ENCODE measurements at regions not wholly inside any gene's neighbourhood (a gene's known extent, or its start where the extent isn't known, plus 50 kb on each side); places are given as distances from the start of the nearest gene placed in this dataset.

DNA sequence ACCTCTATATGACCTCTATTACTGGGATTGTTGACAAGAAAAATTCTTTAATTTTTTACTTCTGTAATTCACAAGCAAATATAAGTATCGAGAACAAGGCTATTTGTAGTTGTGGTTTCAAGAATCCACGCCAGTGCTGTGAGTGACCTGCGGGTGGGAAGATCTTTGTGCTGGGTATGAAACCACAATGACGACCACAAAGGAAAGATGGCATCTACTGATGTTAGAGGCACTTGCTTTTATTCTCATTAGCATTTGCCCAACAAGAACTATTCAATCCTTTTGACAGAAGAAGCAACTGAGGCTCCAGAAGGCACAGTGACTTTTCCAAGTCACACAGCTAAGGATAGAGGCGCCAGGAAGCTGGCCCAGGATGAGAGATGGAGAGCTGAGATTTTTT, 1054.9 kb downstream of the TBC1D22A start:
- H3K4me3 ChIP-seq (replicated peaks in 1 of 3; ENCODE audit: insufficient read depth in 1 of 3, low read depth in 2 of 3, low read length in 3 of 3): no peak overlapping the region
- H3K27me3 ChIP-seq (ENCODE audit: control insufficient read depth in 1 of 2, insufficient read depth in 2 of 2, low read length in 2 of 2): peaks cover 2 to 19% of the 10 kb centered on the region in 2 experiments; a peak in 2 of 5 replicates
- H3K27ac ChIP-seq (ENCODE audit: extremely low read length, insufficient read depth, low read length): no peak overlapping the region
- WGBS (ENCODE audit: low lambda C conversion rate): 26% methylated on average over 4 of the region's 5 CpGs
- no peaks in the 10 kb centered on the region for H3K79me2 ChIP-seq (ENCODE audit: insufficient read depth, low read length)
- DNase-seq (ENCODE audit: low spot score): no peak
- intact Hi-C loops (cut with micrococcal nuclease; ENCODE audit: unreplicated experiment) (no loop called here), in situ Hi-C loops (cut with HindIII; ENCODE audit: extremely low pct_ligation_motif_present, low pct_unique_long_range_greater_than_20kb) (no loop called here)
- peaks cover 9% of the 10 kb centered on the region; the same call in 1 of the 2 replicates for H3K9me3 ChIP-seq (ENCODE audit: low read length)
- TF ChIP-seq SALL1 (CRISPR knock-in tag; IDR thresholded peaks at IDR 0.05) (no peak), FOXK2 (IDR thresholded peaks at IDR 0.05) (no peak), MYC (CRISPR knock-in tag; IDR thresholded peaks at IDR 0.05; ENCODE audit: borderline replicate concordance) (no peak), KLF6 (CRISPR knock-in tag; IDR thresholded peaks at IDR 0.05) (no peak), ZSCAN21 (CRISPR knock-in tag; IDR thresholded peaks at IDR 0.05; ENCODE audit: borderline replicate concordance) (no peak), PHF21A (CRISPR knock-in tag; IDR thresholded peaks at IDR 0.05) (no peak), NKX3-1 (CRISPR knock-in tag; IDR thresholded peaks at IDR 0.05) (no peak), NCOA1 (CRISPR knock-in tag; IDR thresholded peaks at IDR 0.05) (no peak)
- TF ChIP-seq, protein P1, sequence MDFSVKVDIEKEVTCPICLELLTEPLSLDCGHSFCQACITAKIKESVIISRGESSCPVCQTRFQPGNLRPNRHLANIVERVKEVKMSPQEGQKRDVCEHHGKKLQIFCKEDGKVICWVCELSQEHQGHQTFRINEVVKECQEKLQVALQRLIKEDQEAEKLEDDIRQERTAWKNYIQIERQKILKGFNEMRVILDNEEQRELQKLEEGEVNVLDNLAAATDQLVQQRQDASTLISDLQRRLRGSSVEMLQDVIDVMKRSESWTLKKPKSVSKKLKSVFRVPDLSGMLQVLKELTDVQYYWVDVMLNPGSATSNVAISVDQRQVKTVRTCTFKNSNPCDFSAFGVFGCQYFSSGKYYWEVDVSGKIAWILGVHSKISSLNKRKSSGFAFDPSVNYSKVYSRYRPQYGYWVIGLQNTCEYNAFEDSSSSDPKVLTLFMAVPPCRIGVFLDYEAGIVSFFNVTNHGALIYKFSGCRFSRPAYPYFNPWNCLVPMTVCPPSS (IDR thresholded peaks at IDR 0.05): no peak
- TF ChIP-seq, protein P2, sequence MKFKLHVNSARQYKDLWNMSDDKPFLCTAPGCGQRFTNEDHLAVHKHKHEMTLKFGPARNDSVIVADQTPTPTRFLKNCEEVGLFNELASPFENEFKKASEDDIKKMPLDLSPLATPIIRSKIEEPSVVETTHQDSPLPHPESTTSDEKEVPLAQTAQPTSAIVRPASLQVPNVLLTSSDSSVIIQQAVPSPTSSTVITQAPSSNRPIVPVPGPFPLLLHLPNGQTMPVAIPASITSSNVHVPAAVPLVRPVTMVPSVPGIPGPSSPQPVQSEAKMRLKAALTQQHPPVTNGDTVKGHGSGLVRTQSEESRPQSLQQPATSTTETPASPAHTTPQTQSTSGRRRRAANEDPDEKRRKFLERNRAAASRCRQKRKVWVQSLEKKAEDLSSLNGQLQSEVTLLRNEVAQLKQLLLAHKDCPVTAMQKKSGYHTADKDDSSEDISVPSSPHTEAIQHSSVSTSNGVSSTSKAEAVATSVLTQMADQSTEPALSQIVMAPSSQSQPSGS (CRISPR knock-in tag; IDR thresholded peaks at IDR 0.05): no peak
- TF ChIP-seq, protein P3, sequence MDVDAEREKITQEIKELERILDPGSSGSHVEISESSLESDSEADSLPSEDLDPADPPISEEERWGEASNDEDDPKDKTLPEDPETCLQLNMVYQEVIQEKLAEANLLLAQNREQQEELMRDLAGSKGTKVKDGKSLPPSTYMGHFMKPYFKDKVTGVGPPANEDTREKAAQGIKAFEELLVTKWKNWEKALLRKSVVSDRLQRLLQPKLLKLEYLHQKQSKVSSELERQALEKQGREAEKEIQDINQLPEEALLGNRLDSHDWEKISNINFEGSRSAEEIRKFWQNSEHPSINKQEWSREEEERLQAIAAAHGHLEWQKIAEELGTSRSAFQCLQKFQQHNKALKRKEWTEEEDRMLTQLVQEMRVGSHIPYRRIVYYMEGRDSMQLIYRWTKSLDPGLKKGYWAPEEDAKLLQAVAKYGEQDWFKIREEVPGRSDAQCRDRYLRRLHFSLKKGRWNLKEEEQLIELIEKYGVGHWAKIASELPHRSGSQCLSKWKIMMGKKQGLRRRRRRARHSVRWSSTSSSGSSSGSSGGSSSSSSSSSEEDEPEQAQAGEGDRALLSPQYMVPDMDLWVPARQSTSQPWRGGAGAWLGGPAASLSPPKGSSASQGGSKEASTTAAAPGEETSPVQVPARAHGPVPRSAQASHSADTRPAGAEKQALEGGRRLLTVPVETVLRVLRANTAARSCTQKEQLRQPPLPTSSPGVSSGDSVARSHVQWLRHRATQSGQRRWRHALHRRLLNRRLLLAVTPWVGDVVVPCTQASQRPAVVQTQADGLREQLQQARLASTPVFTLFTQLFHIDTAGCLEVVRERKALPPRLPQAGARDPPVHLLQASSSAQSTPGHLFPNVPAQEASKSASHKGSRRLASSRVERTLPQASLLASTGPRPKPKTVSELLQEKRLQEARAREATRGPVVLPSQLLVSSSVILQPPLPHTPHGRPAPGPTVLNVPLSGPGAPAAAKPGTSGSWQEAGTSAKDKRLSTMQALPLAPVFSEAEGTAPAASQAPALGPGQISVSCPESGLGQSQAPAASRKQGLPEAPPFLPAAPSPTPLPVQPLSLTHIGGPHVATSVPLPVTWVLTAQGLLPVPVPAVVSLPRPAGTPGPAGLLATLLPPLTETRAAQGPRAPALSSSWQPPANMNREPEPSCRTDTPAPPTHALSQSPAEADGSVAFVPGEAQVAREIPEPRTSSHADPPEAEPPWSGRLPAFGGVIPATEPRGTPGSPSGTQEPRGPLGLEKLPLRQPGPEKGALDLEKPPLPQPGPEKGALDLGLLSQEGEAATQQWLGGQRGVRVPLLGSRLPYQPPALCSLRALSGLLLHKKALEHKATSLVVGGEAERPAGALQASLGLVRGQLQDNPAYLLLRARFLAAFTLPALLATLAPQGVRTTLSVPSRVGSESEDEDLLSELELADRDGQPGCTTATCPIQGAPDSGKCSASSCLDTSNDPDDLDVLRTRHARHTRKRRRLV (CRISPR knock-in tag; IDR thresholded peaks at IDR 0.05): no peak
- H3K9ac ChIP-seq (ENCODE audit: insufficient read depth, low read depth, low read length): no peak overlapping the region
- H3K4me1 ChIP-seq (ENCODE audit: insufficient read depth, low read length): no peaks in the 10 kb centered on the region
- BruUV-seq (replicated peaks): no TSS peak
- ATAC-seq: no peak
- no peak overlapping the region for H3K4me2 ChIP-seq (ENCODE audit: low read depth, low read length)
- CTCF ChIA-PET (ENCODE audit: low intra/inter-chr PET ratio, low total read pairs): no interaction called here
- FAIRE-seq: no peak
- no peaks in the 10 kb centered on the region for H4K20me1 ChIP-seq (ENCODE audit: insufficient read depth, low read length)
- H3K36me3 ChIP-seq (replicated peaks in 1 of 2; ENCODE audit: control insufficient read depth in 1 of 2, insufficient read depth in 2 of 2, low read length in 2 of 2): no peaks in the 10 kb centered on the region
- POLR2A ChIA-PET: no interaction called here
- H2AFZ ChIP-seq (ENCODE audit: low read length): no peak overlapping the region

Data from HepG2 (cell line).